NCI-H2081 (cell line): ENCODE measurements at regions not wholly inside any gene's neighbourhood (a gene's known extent, or its start where the extent isn't known, plus 50 kb on each side); places are given as distances from the start of the nearest gene placed in this dataset.
A peak's percentile ranks its signal among the peaks of the same experiment; 100 is the strongest.

Experiments used
- DNase-seq, 2 experiments: peaks; one replicate each; lab custom pipeline; 2025; lab: John Stamatoyannopoulos, UW

DNA sequence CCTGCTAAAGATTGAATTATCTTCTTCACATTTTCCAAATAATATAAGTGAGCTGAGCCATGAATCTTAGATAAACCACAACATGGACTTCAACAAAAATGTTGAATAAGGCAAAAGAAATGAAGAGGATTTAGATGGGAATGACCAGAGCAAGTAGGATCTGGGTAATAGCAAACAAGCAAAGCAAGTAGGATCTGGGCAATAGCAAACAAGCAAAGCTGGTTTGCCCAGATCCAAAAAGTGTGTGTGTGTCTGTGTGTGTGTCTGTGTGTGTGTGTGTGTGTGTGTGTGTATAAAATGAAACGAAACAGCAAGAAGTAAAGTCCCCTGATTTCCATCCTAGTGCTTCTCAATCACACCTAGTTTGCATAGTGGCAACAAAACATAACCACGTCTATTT, 549.1 kb downstream of the RERGL start:
- DNase-seq, result no peak

DNA sequence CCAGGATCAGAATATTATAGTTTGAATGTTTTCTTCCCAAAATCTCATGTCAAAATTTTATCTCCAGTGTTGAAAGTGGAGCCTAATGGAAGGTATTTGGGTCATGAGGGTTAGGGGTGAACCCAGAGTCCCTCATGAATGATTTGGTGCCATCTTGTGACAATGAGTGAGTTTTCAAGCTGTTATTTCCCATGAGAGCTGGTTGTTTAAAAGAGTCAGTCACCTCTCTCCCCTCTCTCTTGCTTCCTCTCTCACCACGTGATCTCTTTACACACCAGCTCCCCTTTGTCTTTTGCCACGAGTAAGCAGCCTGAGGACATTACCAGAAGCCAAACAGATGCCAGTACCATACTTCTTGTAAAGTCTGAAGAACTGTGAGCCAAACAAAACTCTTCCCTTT, 561.6 kb downstream of the RERGL start:
- DNase-seq, result peak in 1 of 2 experiments; percentile 6

DNA sequence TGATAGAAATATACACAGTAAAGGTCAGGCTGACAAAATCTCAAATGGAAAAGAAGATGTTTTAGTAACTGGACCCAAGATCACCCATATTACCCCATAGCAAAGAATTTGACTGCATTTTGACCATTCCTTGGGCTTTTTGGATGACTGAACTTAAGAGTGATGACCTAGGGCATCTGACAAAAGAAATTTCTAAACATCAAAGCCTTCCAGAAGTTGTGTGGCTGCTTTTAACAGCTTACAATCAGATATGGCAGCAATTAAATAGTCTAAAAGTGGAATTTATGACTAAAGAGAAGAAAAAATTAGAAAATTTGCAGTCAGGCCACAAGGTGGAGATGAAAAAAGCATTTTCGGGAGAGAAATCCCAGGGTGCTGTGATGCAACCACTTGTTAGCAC, 563.0 kb downstream of the RERGL start:
- no peak for DNase-seq

DNA sequence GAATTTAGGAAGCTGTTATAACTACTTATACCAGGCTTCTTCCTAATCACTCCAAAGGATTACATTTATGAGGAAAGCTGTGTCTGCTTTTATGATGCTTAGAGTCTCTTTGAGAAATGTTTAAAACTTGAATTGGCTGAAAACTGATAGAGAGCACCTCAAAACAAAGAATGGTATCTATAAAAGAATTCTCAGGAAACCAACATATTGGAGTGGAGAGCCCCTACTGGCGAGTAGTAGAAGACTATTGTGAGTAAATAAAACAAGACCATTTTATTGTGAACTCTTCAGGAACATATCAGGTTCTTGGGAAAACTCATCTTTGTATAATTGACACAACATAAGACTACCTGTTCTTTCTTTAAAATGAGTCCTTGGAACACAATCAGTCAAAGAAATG, 578.6 kb downstream of the RERGL start:
- no peak for DNase-seq

DNA sequence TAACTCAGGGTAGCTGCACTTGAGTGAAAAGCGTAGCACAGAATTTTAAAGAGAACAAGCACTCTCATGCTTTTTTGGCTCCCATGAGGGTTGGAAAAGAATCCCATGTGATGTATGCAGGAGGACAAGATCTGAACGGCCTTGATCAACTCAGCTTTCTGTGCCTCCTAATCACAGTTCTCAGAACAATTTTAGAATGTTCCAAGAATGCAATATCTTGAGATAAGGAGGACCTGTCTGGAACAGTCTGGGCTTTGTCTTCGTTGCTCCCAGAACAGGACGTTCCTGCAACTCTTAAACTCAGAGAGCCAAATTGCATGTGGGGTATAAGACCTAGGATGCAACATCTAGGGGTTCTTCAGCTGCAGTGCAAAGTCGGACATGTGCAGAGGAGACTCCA, 582.7 kb downstream of the RERGL start:
- no peak for DNase-seq

DNA sequence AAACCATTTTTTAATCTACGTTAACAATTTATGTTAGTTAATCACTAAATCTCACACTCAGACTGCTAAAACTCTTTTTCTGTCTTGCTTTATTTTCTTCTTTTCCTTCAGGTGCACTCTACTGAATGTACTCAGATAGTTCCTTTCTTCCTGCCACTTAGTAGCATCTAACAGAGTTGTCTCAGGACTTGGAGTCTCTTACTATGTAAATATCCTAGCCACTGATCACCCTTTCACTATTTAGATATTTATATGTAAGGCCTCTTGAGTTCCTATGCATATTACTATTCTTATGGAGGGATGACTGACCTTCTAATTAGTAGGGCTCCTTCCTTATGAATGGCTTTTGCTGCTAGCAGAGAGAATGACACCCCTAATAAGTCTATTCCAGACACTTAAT, 586.3 kb downstream of the RERGL start:
- DNase-seq, result no peak

DNA sequence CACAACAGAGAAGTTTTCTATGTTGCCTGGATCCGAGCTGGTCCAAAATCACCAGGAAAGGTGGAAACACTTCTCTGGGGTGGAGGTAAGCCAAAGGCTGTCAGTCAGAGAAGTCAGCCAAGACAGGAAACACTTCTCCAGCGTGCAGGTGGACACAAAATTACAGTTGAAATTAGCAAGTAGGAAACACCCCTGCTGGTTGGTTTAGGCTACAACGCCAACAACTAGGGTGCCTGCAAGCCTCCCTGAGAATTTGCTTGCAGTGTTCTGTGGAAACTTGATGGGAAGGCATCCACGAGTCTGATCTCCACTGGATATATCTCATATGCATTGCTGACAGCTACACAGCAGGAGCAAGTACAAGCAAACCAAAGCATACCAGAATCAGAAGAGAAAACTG, 600.5 kb downstream of the RERGL start:
- DNase-seq, result peak in 1 of 2 experiments; percentile 25

DNA sequence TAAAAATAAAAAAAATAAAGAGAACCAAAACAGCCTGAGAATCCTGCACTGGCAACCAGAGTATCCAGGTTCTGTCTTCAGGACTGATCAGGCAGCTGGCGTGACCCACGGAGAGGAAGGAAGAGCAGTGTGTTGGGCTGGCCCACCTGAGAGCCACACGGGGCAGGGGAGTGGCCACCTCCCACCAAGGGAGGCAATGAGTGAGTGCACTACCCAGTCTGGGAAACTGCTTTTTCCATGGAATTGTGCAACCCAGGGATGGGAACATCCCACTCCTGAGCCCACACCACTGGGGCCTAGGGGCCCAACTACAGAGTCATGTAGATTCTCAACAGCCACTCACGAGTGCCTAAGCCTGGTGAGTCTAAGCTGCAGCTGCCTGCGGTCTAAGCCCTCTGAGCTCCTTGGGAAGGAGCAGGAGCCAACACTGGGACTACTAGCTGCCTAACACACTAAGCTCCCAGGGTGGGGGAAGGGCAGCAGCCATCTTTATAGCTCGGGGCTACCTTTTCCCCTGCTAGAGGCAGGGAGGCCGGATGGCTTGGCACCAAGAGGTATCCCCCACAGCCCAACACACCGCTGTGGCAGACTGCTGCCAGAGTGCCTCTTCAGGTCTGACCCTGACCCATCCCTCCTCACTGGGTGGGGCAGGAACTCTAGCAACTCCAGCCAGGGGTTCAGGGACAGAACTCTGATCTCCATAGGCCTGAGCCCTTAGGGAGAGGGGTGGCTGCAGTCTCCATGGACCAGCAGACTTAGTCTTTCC, 610.9 kb downstream of the RERGL start:
- no peak for DNase-seq

DNA sequence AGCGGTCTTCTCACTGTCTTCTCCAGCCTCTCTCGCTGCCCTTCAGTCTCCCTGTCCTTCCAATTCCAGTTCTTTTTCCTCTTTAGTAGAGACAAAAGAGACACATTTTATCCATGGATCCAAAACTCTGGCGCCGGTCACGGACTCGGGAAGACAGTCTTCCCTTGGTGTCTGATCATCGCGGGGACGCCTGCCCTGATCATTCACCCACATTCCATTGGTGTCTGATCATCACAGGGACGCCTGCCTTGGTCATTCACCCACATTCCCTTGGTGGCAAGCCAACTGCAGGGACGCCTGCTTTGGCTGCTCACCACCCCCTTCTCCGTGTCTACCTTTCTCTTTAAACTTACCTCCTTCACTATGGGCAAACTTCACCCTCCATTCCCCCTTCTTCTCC, 619.5 kb downstream of the RERGL start:
- no peak for DNase-seq

DNA sequence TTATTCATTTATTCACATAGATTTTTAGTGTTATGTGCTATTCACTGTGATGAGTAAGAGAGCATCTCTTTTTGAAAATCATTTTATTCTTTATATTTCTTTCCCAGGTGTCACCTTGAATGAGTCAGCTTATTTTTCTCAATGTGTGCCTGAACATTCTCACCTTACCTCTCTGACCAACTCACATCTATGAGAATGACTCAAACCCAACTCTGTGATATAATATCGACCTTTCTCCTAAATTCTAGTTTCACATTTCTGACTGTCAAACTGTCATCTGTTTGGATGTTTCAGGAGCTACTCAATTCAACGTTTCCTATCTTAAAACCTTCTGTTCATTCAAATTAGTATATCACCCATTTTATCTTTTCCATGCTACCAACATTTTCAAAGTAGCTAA, 630.8 kb downstream of the RERGL start:
- no peak for DNase-seq

DNA sequence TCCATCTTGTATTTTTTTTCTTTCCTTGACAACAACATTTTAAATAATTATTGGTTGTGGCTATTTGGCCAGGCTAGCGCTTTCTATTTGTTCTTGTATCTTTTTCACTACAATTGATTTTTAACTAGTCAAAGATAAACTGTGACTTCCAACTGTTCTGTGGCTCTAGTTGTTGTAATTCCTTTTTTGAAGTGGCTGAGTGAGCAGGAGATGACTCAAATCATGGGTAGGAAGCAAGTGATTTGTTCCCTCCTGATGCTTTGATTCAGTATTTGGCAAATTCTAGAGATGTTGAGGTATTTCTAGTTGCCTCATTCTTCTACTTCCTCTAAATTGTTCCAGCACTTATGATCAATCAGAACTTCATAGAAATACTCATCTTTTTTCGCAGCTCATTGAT, 633.5 kb downstream of the RERGL start:
- no peak for DNase-seq

DNA sequence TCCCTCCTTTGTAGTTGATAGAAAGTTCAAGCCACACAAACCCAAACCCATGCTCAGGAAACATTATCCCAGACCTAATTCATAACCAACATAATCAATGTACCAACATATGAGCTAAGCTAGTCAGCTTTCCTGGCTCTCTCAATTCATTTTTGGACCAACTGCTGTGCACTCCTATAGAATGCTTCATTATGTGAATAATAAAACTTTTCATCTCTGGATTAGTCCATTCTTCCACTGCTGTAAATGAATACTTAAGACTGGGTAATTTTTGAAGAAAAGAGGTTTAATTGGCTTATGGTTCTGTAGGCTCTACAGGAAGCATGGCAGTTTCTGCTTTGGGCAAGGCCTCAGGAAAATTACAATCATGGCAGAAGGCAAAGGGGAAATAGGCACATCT, 651.9 kb downstream of the RERGL start:
- no peak for DNase-seq

DNA sequence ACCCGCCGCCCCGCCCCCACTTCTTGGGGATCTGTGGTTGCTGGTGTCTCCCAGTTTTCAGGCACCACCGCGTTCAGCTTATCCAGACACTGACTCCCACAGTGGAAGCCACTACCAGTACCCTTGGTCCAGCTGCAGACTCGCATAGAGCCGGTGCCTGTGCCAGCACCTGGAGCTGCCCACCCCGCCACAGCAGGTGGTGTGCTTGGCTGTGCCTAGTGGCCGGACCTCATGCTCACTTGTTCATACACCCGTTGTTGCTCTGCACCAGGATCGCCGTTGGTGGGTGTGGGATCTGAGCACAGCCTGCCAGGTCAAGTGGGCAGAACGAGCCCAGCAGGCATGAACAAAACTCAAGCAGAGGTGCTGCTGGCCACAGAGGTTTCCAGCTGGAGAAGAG, 673.2 kb downstream of the RERGL start:
- no peak for DNase-seq

DNA sequence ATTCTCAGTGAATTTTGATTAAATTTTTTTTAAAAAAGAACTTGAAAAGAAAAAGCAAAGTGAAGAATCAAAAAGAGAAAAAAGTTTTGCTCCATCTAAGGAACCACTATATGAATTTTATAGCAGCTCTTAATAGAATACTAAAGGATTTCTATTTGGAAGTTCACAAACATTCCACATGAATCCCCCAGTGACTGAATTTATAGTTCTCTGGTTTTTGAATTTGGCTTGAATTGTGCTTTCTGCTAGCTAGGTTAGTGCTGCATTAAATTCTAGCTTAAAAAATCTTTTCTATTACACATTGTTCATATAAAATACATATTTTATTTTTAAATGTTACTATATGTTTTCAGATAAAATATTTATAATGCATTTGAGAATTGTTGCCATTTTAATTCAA, 675.4 kb downstream of the RERGL start:
- no peak for DNase-seq

DNA sequence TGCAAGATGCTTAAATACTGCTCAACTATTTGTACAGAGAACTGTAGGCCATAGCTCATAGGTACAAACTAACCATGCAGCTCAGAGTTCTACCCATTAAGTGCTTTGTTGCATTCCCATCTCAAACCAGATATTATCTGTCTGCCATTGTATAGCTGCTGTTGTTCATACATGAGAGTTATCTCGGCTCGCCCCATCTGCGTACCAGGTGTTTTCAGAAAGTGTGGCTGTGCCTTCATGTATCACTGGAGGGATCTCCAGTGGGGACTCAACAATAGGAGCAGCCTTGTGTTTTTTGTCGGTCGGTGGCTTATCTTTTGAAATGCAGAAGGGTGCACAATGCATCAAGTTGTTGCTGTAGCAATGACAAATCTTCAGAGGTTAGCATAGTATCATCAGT, 678.3 kb downstream of the RERGL start:
- no peak for DNase-seq

DNA sequence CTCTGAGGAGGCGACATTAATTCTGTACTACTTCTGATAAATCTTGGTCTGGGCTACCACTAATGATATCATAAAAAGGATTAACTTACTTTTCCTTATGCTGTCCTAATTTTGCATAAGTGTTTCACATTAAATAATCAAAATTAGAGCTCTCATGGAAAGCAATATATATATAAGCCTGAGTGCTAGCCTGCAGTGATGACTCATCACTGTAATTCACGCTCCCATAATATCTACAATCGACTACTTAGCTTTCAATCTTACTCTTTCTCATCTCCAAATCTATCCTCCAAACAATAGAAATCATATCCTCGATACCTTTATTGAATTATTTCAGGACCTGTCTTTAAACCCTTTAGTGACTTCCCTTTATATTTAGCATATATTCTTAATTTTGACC, 701.3 kb downstream of the RERGL start:
- no peak for DNase-seq

DNA sequence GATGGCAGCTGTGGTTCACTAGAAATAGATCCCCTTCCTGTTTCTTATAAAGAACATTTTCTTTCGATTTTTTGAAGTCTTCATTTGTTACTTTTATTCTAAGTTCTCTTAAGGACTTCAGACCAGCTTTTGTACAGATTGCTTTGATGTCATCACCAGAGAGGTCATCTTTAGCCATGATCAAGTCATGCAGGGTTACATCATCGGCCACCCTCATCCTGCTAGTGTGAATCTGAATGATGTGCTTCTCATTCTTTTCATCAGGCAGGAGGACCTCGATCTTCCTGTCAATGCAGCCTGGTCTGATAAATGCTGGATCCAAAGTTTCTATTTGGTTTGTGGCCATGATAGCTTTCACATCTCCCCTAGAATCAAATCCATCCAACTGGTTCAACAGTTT, 706.7 kb downstream of the RERGL start:
- DNase-seq, result no peak

DNA sequence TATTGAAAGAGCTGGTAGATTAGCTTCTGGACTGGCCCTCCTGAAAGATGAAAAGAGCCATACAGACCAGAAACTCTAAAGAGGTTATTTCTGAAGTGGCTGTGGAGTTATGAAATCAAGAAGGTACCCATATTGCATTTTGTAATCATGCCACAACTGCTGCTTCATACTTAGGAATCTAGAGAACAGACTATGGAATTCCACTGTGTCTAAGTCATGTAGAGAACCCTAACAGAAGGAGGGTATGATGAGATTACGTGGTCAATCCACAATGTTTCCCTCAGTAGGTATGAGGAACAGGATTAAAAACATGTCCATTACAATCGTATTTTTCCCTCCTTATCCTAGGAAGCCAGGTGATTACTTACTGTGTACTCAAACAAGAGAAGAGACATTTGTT, 708.8 kb downstream of the RERGL start:
- no peak for DNase-seq

DNA sequence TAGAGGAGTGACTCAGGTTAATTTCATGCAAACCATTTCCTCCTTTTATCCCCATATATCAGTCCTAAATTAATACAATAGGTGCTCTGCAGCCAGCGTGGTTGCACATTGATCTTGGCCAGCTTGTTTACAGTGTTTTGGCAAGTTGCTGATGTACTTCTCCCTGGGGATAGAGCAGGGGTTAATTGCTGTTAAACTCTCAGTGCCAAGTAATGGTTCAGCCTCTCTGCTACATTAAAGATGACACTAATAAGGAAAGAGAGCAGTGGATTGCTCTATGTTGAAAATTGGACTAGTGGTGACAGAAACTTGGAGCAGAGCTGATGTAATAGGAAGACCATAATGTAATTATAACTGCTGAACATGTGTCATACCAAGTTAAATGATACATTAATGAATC, 717.5 kb downstream of the RERGL start:
- peak in 1 of 2 experiments; percentile 56 for DNase-seq

DNA sequence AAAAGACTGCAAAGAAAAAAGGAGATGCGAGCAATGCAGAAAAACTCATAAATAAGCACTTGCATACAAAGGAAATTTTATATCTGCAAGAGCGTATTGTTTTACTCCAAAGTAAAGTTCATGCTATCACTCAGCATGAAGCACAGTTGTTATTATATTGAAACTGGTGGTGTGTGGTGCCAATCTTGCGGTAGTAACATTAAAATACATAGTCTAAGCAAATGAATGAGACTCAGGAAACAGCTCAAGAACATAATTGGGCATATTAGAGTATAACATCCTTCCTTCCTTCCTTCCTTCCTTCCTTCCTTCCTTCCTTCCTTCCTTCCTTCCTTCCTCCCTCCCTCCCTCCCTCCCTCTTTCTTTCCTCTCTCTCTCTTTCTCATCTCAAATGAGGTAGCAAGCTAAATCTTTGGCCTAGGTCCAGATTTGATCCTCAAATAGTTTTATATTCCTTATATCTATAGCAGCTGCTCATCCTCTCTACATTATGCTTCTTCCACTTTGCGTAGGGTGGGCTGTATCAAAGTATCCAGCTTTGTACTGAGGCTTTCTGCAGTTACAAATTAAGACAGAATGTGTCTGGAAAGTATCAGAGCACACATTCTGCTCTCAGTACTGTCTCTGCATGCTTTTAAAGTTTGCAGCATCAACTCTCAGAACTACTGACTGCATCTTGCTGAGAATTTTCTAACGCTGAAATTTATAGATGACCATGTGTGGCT, 718.3 kb downstream of the RERGL start:
- DNase-seq, result no peak

DNA sequence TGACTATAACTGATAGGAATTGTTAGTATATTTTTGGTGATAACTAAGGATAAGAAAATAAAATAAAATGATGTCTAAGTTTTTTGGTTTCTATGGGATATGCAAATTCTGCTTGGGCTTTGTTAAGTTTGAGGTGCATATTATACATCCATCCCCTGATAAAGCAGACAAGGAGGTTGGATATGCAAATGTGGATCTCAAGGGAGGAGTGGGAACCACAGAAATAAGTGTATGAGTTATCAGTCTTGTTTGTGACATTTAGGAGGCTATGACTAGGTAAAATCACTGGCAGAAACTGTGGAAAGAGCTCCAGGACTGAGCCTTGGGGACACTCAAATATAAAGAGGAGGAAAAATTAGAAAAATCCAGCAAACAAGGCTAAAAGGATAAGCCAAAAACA, 719.4 kb downstream of the RERGL start:
- DNase-seq, result no peak

DNA sequence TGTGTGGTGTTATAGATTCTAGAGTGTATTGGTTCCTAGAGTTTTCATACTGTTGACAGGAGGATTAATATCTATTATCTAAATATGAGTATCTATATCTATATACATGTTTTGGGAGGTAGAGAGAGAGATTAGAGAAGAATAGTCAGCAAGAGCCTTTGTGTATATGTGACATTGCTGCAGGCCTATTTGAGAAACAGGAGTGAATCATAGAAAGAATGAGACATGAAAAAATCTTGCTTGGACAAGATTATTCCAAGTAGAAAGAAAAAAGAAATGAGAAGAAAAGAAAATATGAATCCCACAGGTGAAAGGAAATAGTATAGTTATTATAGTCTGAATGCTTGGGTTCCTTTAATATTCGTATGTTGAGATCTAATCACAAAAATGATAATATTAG, 720.4 kb downstream of the RERGL start:
- DNase-seq, result no peak

DNA sequence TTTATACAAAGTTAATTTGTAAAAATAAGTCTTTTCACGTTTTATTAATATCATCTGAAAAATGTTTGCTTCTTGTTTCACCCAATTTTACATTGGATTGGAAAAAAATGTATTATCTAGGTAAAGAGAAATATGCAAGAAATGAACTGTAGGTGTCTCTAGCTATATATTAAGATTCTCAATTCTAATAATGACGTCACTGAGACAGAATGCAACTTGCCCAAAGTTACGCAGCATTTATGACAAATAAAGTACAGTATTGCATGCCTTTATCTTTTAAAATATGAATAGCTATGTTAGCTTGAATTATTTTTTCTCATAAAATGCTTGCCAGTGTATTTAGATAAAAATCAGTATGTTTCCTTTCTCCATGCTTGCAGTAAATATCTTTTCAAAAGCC, 728.8 kb downstream of the RERGL start:
- DNase-seq, result no peak

DNA sequence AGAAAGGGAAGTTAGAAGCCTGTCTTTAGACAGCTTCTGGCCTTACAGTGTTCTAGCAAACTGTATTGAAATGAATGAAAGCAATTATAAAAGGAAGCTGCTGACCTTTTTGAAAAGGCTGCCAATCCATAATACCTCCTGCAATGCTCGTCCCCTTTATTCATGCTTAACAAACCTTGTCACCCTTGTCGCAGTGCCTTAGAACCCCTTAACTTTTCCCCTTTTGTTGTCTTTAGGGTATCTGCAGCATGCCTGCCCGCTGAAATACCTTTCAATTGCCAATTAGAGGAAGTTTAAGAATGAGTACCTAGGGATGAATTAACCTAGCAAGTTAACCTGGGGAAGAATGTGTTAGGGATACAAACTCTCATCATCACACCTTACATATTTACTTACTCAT, 731.2 kb downstream of the RERGL start:
- peak in 1 of 2 experiments; percentile 5 for DNase-seq
